Hepatocyte (in vitro differentiated cells): ENCODE measurements at regions not wholly inside any gene's neighbourhood (a gene's known extent, or its start where the extent isn't known, plus 50 kb on each side); places are given as distances from the start of the nearest gene placed in this dataset.

Experiments
- DNase-seq: peaks from one replicate; pipeline ENCODE4 v3.0.0-alpha.2; 2016; ENCODE audit warnings: low spot score
- H2AFZ ChIP-seq: fragments of 200-600 bp; sonication (generic); 2 replicates; pipeline ENCODE4 v1.6.0; 2016; ENCODE audit warnings: antibody characterized with exemption, mild to moderate bottlenecking
- H3K27ac ChIP-seq: fragments of 200-600 bp; sonication (generic); 2 replicates; pipeline ENCODE4 v1.5.1; 2016; ENCODE audit warnings: mild to moderate bottlenecking
- H3K27me3 ChIP-seq: fragments of 200-600 bp; sonication (generic); 2 replicates; pipeline ENCODE4 v1.6.1; 2016
- H3K36me3 ChIP-seq: fragments of 200-600 bp; sonication (generic); replicated peaks from 2 replicates; pipeline ENCODE4 v1.5.1; 2016; ENCODE audit warnings: low read depth; ENCODE audit not compliant: insufficient read depth
- H3K4me1 ChIP-seq: fragments of 200-600 bp; sonication (generic); 2 replicates; pipeline ENCODE4 v1.5.1; 2016; ENCODE audit warnings: mild to moderate bottlenecking, moderate library complexity; ENCODE audit not compliant: insufficient read depth
- H3K4me2 ChIP-seq: fragments of 200-600 bp; sonication (generic); 2 replicates; pipeline ENCODE4 v1.6.0; 2016
- H3K4me3 ChIP-seq: fragments of 200-600 bp; sonication (generic); 2 replicates; pipeline ENCODE4 v1.5.1; 2016; ENCODE audit warnings: mild to moderate bottlenecking
- H3K79me2 ChIP-seq: fragments of 200-600 bp; sonication (generic); 2 replicates; pipeline ENCODE4 v1.6.0; 2017; ENCODE audit warnings: mild to moderate bottlenecking
- H3K9me2 ChIP-seq: fragments of 200-600 bp; sonication (generic); replicated peaks from 2 replicates; pipeline ENCODE4 v1.6.0; 2017; ENCODE audit warnings: mild to moderate bottlenecking; ENCODE audit not compliant: insufficient read depth
- H3K9me3 ChIP-seq: fragments of 200-600 bp; sonication (generic); 2 replicates; pipeline ENCODE4 v1.5.1; 2016; ENCODE audit warnings: low read depth, mild to moderate bottlenecking
- H4K20me1 ChIP-seq: fragments of 200-600 bp; sonication (generic); 2 replicates; pipeline ENCODE4 v1.6.0; 2016; ENCODE audit warnings: mild to moderate bottlenecking; ENCODE audit not compliant: insufficient read depth, poor library complexity, severe bottlenecking
- CTCF ChIP-seq: fragments of 200-600 bp; sonication (generic); IDR thresholded peaks from 2 replicates; pipeline ENCODE4 v1.5.1; 2016; ENCODE audit warnings: antibody characterized with exemption, mild to moderate bottlenecking; ENCODE audit not compliant: poor library complexity
- EZH2 ChIP-seq: fragments of 200-600 bp; sonication (generic); IDR thresholded peaks from 2 replicates; pipeline ENCODE4 v1.6.1; 2016; ENCODE audit warnings: antibody characterized with exemption, mild to moderate bottlenecking, borderline replicate concordance
- EZH2phosphoT487 ChIP-seq: fragments of 200-600 bp; sonication (generic); IDR thresholded peaks from one replicate; pipeline ENCODE4 v1.6.1; 2018; ENCODE audit warnings: antibody characterized with exemption, mild to moderate bottlenecking, low read depth, moderate library complexity; ENCODE audit not compliant: unreplicated experiment, severe bottlenecking
- WGBS: methylation state at CpG from one replicate; pipeline ENCODE4 v1.1.6; 2016; ENCODE audit warnings: low lambda C conversion rate; ENCODE audit errors: missing lambda C conversion rate; 5-methylcytosine and 5-hydroxymethylcytosine counted together

- 56% methylated on average over 3 of the region's 3 CpGs for WGBS
- Histone ChIP-seq H3K4me3 (no peak overlapping the region), H3K4me2 (no peak overlapping the region)
Observed at GRCh38 chr3:82685761-82686160, 924.3 kb upstream of the GBE1 start.

GRCh38 chr3:82676356-82677026, 915.0 kb upstream of the GBE1 start:
- Histone ChIP-seq H3K4me2 (no peak overlapping the region), H3K9me3 (no peaks in the 10 kb centered on the region), H3K9me2 (no peaks in the 10 kb centered on the region), H4K20me1 (no peaks in the 10 kb centered on the region), H3K36me3 (no peaks in the 10 kb centered on the region), H2AFZ (no peak overlapping the region), H3K79me2 (no peaks in the 10 kb centered on the region), H3K4me3 (no peak overlapping the region), H3K27ac (no peak overlapping the region), H3K27me3 (no peaks in the 10 kb centered on the region), H3K4me1 (no peaks in the 10 kb centered on the region)
- WGBS: 93% methylated on average over 1 of the region's 1 CpG
- TF ChIP-seq EZH2phosphoT487 (no peak), CTCF (no peak), EZH2 (no peak)
- no peak for DNase-seq

More at GRCh38 chr3:82685761-82686160, 924.3 kb upstream of the GBE1 start:
- no peak for DNase-seq
- Histone ChIP-seq H2AFZ (no peak overlapping the region), H3K9me3 (no peaks in the 10 kb centered on the region), H3K27ac (no peak overlapping the region), H3K36me3 (no peaks in the 10 kb centered on the region), H4K20me1 (no peaks in the 10 kb centered on the region), H3K79me2 (no peaks in the 10 kb centered on the region), H3K27me3 (no peaks in the 10 kb centered on the region), H3K9me2 (no peaks in the 10 kb centered on the region), H3K4me1 (no peaks in the 10 kb centered on the region)
- no peak for TF ChIP-seq EZH2
- TF ChIP-seq CTCF: no peak
- TF ChIP-seq EZH2phosphoT487: no peak

GRCh38 chr3:82672966-82673365, 911.5 kb upstream of the GBE1 start:
- H3K4me1 ChIP-seq: no peaks in the 10 kb centered on the region
- no peak overlapping the region for H3K27ac ChIP-seq
- H3K79me2 ChIP-seq: no peaks in the 10 kb centered on the region
- 91% methylated on average over 2 of the region's 2 CpGs for WGBS
- no peaks in the 10 kb centered on the region for H3K36me3 ChIP-seq
- no peaks in the 10 kb centered on the region for H4K20me1 ChIP-seq
- no peak overlapping the region for H3K4me3 ChIP-seq
- TF ChIP-seq EZH2phosphoT487 (no peak), CTCF (no peak), EZH2 (no peak)
- no peak overlapping the region for H2AFZ ChIP-seq
- H3K9me2 ChIP-seq: no peaks in the 10 kb centered on the region
- H3K4me2 ChIP-seq: no peak overlapping the region
- DNase-seq: no peak
- no peaks in the 10 kb centered on the region for H3K9me3 ChIP-seq
- no peaks in the 10 kb centered on the region for H3K27me3 ChIP-seq

DNA sequence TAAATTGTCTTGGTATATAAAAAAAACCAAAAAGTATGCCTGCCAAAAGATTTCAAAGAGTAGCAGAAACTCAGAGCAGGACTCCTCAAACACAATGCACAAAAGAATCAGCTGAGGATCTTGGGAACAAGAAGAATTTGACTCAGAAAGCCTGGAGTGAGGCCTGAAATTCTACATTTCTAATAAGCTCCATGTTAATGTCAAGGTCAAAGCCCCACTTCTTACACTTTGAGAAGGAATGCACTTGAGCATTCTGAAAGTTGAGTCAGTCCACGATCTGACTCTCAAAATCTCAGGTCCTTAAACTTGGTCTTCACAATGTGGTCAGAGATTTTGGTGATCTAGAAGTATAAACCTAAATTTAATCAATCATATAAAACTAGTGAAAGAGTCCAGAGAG, 910.0 kb upstream of the GBE1 start:
- Histone ChIP-seq H3K27ac (no peak overlapping the region), H3K9me3 (no peaks in the 10 kb centered on the region), H3K36me3 (no peaks in the 10 kb centered on the region), H3K4me3 (no peak overlapping the region), H4K20me1 (no peaks in the 10 kb centered on the region), H2AFZ (no peak overlapping the region), H3K4me1 (no peaks in the 10 kb centered on the region), H3K4me2 (no peak overlapping the region), H3K27me3 (no peaks in the 10 kb centered on the region), H3K9me2 (no peaks in the 10 kb centered on the region), H3K79me2 (no peaks in the 10 kb centered on the region)
- 71% methylated on average over 1 of the region's 1 CpG for WGBS
- TF ChIP-seq CTCF (no peak), EZH2 (no peak), EZH2phosphoT487 (no peak)
- no peak for DNase-seq
